Putamen (tissue), 1 donor: ENCODE measurements at regions not wholly inside any gene's neighbourhood (a gene's known extent, or its start where the extent isn't known, plus 50 kb on each side); places are given as distances from the start of the nearest gene placed in this dataset.

Experiments
- DNase-seq: peaks from one replicate; pipeline ENCODE4 v3.0.0-alpha.2; 2016; ENCODE audit warnings: low spot score

DNA sequence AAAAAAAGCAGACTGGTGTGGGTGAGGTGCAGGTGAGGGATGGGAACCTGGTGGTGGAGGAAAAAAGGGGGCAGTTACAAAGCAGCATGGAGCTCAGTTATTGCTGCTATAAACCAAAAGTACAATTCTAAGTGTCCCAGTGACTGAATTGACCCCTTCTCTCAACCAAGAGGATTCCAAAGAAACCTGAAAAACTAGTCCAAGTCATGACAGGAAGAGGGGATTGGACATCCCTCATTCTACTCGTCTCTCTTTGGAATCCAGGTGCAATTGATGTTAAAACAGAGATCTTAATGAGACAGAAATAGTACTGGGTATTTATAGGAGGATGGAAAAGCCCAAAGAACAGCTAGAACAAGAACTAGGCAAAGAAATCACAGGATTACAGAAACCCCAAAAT is 322.3 kb upstream of the IGFBP3 start:
- DNase-seq = no peak

DNA sequence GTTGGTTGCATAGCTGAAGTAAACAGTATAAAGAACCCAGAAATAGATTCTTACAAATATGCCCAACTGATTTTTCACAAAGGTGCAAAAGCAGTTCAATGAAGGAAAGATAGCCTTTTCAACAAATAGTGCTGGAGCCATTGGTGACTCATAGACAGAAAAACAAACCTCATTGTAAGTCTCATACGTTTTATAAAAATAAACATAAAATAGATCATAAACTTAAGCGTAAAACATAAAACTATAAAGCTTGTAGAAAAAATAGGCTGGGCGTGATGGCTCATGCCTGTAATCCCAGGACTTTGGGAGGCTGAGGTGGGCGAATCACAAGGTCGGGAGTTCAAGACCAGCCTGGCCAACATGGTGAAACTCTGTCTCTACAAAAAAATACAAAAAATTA is 318.8 kb upstream of the IGFBP3 start:
- no peak for DNase-seq

DNA sequence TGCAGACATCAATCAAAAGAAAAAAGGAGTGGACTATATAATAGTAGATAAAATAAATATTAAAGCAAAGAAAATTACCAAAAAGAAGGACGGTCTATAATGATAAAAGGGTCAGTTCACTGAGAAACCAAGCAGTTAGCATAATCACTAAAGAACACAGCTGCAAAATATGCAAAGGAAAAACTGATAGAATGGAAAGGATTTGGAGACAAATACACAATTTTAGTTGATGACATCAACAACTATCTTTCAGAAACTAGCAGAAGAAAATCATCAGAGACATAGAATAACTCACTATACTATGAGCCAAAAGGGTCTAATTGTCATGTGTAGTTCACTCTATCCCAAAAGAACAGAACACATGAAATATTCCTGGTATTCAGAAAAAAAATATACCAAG is 316.4 kb upstream of the IGFBP3 start:
- no peak for DNase-seq

DNA sequence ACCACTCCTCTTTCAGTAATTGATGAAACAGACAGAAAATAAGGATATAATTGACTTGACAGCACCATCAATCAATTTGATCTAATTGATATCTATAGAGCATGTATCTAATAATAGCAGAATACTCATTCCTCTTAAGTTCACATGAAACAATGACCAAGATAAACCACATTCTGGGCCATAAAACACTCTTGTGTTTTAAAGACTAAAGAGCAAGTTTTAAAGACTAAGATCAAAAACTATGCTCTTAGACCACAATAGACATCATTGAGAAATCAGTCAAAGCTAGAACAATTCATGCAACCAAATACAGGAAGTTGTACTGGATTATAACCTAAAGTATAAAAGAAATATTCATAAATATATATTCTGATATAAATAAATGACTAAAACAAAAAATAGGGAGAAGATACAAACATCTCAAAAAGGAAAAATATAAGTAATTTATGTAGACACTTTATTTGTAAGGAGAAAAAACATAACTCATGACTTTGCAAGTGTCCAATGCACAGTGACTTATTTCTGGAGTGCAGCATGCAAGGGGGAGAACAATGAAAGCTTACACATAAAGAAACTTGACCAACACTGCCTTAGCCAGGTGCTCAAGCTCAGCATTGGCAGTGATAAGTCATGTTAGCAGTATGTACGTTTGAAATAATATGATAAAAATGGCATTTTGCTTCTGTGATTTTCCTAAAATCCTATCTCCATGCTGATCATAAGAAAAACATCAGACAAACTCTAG is 312.7 kb upstream of the IGFBP3 start:
- no peak for DNase-seq

DNA sequence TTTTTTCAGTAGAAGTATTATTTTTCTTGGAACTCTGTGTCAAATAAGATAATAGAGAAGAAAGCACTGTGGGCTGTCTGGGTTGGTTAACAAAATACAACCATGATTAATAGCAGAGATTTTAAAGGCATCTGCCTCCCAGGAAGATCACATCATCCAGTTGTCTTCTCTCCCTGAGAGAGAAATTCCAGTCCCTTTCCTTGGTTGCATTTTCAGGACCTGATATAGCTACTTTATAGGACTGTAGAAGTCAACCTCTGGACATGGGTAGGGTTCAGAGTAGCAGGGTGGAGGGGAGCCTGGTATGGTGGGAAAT is 309.9 kb upstream of the IGFBP3 start:
- DNase-seq = no peak

DNA sequence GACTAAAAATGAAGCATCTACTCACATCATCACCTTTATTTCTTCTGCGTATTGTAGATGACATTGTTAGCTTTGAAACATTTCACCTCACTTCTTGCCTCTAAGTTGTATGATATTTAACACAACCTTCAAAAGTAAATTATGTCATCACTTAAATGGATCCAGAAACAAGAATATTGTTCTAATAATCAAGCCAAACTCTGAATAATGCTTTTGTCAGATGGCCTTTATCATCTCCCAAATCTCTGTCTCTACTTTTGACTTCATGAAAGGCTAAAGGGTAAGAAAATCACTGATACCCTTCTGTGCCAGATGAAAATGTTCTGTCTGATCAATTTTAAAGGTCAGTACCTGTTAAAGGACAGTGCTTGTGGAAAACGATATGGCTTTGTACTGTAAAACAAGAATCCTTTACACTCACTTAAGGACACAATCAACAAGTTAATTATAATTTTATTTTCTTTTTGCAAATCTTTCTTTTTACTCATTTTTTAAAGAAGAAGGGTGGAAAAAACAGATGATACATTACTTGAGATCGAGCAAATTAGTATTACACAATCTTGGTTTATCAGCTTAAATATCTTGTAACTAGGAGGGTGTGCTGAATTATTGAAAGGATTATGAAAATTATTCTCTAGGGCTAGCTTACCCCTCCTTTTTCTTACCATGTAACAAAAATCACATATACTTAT is 309.4 kb upstream of the IGFBP3 start:
- DNase-seq = no peak

DNA sequence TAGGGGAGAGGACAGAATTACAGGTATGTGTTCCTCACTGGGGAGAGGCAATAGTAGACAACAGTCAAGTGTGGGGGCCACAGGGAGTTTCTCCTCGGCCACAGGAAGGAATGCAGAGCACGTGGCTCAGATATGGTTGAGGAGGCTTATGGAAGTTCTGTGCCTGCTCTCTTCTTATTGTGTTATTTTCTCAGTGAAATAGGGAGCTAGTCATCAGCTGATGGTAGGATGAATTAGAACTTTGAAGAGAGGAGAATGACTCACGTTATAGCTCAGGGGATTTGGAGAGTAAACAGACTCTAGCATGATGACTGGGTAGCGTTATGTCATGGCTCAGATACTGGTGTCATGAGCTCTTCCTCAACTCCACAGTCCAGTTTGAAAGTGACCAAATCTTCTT is 308.3 kb upstream of the IGFBP3 start:
- DNase-seq = no peak

DNA sequence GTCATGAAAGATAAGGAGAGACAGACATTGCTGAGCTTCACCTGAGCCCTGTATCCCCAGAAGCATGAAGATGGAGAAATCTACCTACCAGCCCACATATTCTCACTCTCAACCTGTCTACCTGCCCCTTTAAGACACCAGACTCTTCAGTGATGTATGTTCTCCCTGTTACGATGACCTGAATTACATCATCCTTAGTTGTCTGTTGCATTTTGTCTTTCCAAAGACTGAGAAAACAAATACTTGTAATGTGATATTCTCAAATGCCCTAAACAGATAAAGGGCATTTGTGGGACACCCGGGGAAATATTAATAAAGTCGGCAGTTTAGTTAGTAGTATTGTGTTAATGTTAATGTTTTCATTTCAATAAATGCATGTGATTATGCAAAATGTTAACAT is 305.8 kb upstream of the IGFBP3 start:
- DNase-seq = no peak

DNA sequence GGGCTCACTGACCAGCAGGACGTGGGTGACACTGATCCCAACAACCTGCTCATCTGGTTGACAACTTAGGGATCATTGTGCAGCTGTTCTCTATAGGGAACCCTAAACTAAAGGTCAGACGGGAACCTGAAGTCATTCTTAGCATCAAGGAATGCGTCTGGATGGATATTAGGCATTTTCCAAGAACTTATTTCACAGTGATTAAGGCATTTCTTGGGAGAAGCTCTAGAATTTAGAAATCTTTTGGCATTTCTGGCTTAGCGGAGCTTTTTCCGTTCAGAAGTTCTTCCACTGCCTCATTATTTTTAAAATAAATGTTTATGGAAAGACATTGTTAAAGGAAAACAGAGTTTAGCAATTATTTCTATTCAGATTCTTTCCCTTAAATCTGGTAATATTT is 303.3 kb upstream of the IGFBP3 start:
- no peak for DNase-seq

DNA sequence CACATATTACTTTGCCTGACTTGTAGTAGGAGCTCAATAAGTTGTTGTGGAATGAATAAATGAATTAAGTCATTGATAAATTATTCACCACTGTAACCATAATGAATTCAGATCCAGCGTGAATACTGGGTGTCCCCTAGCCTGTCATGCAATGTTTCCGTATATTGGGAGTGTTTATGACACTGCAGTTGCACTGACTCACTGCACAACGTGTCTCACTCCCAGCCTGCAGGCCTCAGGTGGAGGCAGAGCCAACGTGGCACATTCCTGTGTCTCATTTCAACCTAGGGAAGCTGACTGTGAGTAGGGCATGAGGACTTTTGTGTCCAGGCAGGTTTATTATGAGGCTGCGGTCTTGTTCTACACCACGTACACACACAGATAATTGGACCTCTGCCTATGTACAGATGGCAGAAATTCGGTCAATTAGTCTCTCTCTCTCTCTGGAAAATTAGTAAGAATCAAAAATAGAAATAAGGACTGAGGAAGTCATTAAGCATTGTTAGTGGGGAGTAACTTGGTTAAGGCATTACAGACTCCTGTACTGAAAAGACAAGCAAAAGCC is 299.1 kb upstream of the IGFBP3 start:
- no peak for DNase-seq

DNA sequence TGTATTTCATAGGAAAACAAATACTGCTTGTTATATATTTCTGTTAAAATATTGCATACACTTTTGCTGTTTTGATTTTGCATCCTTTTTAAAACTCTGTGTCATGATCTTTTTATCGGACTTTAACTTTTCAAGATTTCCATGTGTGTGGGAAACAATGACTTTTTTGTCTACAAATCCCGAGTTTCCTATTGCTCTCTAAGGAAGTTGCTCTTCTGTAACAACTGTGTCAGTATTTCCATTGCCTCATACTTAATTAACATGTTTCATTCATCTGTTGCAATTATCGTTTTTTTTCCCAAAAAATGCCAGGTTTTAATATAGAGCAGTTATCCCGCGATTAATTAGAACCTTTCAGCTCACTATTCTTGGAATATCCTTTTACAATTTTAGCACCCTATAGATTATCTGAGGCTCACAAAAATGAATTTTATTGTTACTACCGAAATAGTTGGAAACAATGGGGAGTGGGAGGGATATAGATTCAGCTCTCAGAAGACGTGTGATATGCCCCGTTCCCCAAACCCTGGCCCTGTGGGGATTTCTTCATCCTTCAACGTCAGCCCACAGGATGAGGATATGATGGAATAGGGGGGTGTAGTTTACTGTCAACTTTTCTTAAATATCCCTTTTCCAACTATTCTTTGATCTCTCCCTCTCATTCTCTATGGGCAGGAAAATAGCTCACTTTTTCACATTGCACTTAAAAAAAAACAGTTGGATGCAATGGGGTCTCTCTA is 297.6 kb upstream of the IGFBP3 start:
- no peak for DNase-seq

DNA sequence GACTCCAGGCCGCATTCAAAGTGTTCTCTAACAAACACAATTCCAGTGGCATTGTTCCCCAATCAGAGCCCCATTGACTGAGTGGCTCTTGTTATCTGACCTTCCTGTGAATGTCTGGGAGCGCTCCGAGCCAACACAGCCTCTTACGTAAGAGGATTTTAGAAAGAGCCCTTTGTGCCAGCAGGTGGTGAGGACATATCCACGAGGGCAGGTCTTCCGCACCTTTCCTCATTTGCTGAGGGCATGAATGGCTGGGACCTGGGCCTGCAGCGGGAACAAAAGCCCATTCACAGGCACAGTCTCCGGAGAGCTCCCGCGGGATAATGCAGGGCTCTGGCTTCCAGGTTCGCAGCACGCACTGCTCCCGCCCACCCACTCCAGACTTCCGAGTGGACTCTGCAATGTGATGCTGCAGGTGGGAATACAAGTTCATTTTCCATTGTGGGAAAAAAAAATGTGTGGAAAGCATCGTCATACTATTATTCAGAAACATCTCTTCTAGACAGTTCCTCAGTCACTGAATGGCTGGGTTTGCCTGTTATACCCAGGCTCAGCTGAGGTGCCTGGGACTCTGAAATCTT is 295.0 kb upstream of the IGFBP3 start:
- no peak for DNase-seq

DNA sequence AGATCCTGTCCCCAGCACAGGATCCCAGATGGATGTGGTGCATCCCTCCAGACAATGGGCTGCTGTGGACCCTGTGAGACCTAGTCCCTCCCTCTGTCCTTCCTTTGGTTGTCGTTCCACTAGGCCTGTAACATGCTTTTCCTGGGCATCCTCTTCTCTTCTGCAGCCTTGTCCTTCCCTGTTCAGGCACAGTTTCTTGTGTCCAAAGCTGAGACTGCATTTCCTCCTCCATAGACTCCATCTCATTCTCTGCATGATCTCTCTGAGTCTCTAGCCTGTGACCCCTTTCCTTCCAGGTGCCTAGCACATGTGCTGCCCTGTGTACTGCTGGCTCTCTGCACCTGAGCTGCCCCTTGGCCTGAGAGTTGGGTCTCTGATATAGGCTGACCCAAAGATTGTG is 293.5 kb upstream of the IGFBP3 start:
- no peak for DNase-seq

DNA sequence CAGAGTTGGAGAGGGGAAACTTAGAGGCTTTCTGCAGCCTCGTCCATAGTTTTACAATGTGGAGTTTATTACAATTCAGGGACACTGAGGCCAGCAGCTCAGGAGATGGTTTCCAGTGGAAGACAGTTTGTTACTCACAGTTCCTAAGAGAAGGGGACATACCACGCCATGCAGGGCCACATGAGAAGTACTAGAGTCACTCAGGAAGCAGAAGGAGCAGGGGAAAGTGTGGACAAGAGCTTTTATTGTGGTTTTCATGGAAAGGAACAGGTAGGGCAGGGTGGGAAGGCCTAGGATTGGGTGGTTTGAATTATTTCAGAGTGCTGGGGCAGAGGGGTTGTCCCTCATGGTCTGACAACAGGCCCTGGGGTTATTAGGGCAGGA is 292.1 kb upstream of the IGFBP3 start:
- DNase-seq = no peak

DNA sequence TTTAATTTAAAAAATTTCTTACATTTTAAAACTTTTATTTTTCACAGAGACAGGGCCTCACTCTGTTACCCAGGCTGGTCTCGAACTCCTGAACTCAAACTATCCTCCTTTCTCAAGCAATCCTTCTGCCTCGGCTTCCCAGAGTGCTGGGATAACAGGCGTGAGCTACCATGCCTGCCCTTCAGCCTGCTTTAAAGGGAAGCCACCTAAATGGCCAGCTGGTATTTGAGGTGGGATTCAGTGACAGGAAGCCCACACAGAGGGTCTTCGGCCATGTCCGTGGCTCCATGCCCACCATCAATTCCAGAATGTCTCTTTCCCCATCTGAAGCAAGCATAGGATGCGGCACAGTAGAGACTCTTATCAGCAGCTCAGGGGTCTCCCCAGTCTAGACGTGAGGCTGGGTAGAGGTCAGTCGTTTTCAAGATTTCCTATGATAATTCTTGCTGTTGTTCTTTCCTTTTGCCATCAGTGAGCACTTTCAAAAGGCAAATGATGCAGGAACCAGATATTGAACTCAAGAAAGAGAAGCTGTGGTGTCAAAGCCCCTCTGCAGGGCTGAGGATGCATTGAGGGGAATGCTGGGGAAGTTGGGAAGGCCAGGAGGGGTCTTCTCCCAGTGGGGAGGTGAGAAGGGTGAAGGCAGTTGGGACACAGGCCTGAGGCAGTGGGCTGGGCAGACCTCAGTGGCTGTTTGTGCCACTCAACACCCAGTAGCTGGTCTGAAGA is 291.5 kb upstream of the IGFBP3 start:
- no peak for DNase-seq

DNA sequence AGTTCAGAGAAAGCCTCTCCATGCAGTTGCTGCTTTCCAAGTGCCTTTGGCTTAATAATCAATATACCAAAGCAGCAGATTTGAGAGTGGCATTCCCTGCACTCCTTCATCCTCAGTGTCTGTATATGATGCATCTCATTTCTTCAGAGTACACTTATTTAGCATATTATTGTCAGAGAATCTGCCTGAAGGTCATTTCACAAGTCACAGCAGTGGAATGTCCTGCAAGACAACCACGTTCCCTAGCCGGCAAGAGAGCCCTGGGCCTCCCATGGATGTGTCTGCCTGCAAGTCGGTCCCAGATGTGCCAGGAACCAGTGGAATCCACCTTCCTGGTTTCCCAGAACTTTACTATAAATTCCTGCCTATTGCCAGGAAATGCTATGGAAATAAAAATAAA is 289.4 kb upstream of the IGFBP3 start:
- DNase-seq = no peak

DNA sequence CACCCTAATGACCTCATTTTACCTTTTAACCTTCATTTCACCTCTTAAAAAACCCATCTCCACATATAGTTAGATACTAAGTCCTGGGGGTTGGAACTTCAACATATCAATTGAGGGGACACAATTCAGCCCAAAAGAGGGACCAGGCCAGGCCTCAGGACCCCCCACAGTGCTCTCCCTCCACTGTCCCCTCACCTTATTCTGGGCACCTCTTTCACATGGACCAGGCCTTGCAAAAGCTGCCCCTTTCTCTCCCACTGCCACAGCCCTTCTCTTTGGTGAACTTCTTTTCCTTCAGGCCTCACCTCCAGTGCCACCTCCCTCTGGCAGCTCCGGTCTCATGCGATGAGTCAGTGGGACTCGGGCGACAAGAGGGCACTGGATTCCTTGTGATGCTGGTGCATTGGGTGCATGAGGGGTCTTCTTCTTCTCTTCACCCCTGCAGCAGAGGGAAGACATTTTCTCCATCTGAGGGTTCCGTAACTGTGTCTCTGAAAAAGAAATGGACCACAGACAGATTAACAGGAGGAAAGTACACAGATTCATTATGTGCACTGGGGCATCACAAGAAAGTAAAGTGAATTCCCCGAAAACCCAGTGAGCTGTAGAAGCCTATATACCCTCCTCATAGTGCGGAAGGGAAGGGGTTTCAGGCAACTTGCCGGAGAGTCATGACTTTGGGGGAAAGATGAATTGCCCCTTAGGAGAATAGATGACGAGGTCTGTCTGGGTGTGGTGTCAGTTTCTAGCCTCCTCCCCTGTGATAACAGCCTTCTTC is 288.7 kb upstream of the IGFBP3 start:
- DNase-seq = no peak

DNA sequence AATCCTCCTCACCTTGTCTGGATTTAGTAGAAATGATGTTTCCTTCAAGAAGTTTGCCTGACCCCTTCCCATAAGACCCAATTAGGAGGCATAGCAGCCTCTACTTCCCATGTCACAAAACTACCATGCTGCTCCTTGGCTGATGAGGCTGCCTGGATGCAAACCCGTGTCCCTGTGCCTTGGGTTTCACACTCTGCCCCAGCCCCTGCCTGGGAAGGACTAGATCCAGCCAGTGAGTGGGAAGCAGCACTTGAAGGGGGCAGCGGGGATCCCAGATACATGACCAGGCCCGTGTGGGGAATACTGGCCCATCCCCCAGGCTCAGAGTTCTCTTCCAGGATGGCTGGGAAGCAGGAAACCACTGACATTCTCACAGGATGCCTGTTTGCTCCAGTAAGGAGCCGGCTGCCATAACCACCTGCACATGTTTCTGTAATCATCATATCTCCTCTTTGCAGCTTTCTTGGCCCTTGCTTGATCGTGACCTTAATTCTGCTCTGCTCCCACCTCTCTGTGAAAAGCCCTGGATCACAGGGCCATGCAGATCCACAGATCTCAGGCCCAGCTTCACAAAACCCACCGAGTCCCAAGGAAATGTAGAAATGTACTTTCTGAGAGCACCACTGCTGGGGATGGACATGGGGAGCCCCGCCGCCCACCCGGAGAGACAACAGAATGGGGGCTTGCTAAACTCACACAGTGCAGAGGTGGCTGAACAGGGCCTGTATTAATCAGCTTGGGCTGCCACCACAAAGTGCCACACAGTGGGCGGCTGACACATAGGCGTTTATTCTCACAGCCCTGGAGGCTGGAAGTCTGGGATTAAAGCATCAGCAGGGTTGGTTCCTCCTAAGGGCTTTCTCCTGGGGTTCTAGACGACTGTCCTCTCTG is 287.8 kb upstream of the IGFBP3 start:
- no peak for DNase-seq

DNA sequence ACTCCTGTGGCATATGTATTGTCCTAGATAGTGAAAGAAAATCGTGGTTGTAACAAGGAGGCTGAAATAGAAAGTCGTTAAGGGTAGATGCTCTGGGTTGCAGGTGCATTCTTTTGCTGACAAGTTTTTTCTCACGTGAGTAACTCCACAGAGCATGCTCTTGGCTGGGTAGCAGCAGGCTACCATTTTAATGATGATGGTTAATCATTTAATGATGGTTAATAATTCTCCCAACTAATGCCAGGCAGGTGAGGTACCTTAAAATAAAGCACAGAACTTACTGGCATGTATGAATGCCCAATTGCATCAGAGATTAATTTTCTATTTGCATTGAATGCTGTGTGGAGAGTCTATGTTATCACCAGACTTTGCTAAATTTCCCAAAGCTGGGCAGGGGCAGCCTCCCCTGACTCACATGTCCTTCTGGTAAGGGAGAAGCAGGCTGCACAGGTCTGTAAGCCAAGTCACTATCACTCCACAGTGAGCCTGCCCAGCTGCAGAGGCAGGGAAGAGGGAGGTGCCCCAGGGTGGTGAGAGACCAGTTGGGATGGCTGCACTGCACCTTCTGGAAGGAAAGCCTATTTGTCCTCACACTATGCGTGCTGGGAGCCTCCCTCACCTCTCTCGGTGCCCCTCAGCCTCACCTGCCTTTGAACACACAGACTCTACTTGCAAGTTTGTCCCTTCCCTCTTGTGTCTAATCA is 287.0 kb upstream of the IGFBP3 start:
- DNase-seq = no peak
